K562 (cell line): ENCODE measurements at regions not wholly inside any gene's neighbourhood (a gene's known extent, or its start where the extent isn't known, plus 50 kb on each side); places are given as distances from the start of the nearest gene placed in this dataset.

ENCODE experiments used
- ATAC-seq: fragments of 200-7000 bp; cut with Tn5 transposase; 3 replicates; pipeline ENCODE4 v1.9.1; 2020; ENCODE audit warnings: moderate library complexity
- BruUV-seq: library from RNA; stranded (reverse); fragments of 400-500 nt; replicated peaks from 2 replicates; lab custom pipeline; 2021; lab: Mats Ljungman, UMichigan
- CTCF ChIA-PET: fragments of 300-600 bp; formaldehyde crosslinking; extraction: SDS; loops from one replicate; lab custom pipeline; 2021; ENCODE audit warnings: low intra/inter-chr PET ratio; lab: Yijun Ruan, JAX
- POLR2A ChIA-PET: fragments of 300-600, 350-650 bp; sonication (Branson Sonifier 250); formaldehyde crosslinking; extraction: SDS; loops from one replicate; lab custom pipeline; 2021; ENCODE audit warnings: antibody characterized with exemption, inconsistent platforms; lab: Yijun Ruan, JAX
- DNase-seq, 4 experiments: peaks; one replicate each; pipeline versions ENCODE4 v3.0.0 to v3.0.0-alpha.2; 2011 to 2018; ENCODE audit warnings: low spot score in 3 of 4, mixed read lengths in 3 of 4; ENCODE audit errors: extremely low read depth in 1 of 4
- FAIRE-seq: peaks from 2 replicates; lab custom pipeline; 2011; peaks lifted over from hg19 to GRCh38; lab: Jason Lieb, UNC
- H2AFZ ChIP-seq: 2 replicates; pipeline ENCODE4 v1.6.0; 2011; ENCODE audit warnings: low read depth, low read length, control low read depth, inconsistent platforms
- H3K27ac ChIP-seq: fragments of 200-600 bp; 3 replicates; pipeline ENCODE4 v1.8.0; 2011; ENCODE audit warnings: low read depth, mild to moderate bottlenecking, control low read depth, inconsistent platforms, low read length, moderate library complexity, mixed read lengths; ENCODE audit errors: extremely low read depth
- H3K27me3 ChIP-seq, 2 experiments: fragments of 300-600 bp in 1 of 2; 2 replicates in 1 of 2; 3 replicates in 1 of 2; pipeline versions ENCODE4 v1.6.0 to v1.8.0; 2011; ENCODE audit warnings: inconsistent platforms in 2 of 2, low read length in 2 of 2, mild to moderate bottlenecking in 1 of 2, mixed read lengths in 1 of 2, moderate library complexity in 1 of 2; ENCODE audit not compliant: control insufficient read depth in 2 of 2, insufficient read depth in 2 of 2
- H3K36me3 ChIP-seq: fragments of 300-600 bp; 3 replicates; pipeline ENCODE4 v1.8.0; 2011; ENCODE audit warnings: mild to moderate bottlenecking, low read length, inconsistent platforms; ENCODE audit not compliant: control insufficient read depth, insufficient read depth
- H3K4me1 ChIP-seq, 2 experiments: fragments of 200-600 bp in 1 of 2; replicated peaks in 1 of 2; 2 replicates in 1 of 2; 3 replicates in 1 of 2; pipeline versions ENCODE4 v1.5.1 to v1.8.0; 2011; ENCODE audit warnings: inconsistent platforms in 2 of 2, low read length in 2 of 2, mild to moderate bottlenecking in 1 of 2, mixed read lengths in 1 of 2, moderate library complexity in 1 of 2; ENCODE audit not compliant: control insufficient read depth in 2 of 2, insufficient read depth in 2 of 2
- H3K4me2 ChIP-seq: 2 replicates; pipeline ENCODE4 v1.6.1; 2011; ENCODE audit warnings: low read length, control low read depth, inconsistent platforms, mixed read lengths; ENCODE audit not compliant: insufficient read depth
- H3K4me3 ChIP-seq: fragments of 200-600 bp; sonication (generic), shearing (Covaris generic); 2 replicates; pipeline ENCODE4 v1.5.1; 2016; ENCODE audit warnings: control low read depth, inconsistent platforms
- H3K79me2 ChIP-seq: fragments of 200-600 bp; 3 replicates; pipeline ENCODE4 v1.8.0; 2011; ENCODE audit warnings: low read length, inconsistent platforms; ENCODE audit not compliant: control insufficient read depth, insufficient read depth
- H3K9ac ChIP-seq, 2 experiments: 2 replicates each; pipeline versions ENCODE4 v1.6.0 to v1.6.1; 2011; ENCODE audit warnings: low read depth in 2 of 2, low read length in 2 of 2, control low read depth in 1 of 2, inconsistent platforms in 1 of 2, mild to moderate bottlenecking in 1 of 2, mixed read lengths in 1 of 2; ENCODE audit not compliant: insufficient read depth in 1 of 2
- H3K9me1 ChIP-seq: one replicate; pipeline ENCODE4 v1.6.0; 2011; ENCODE audit warnings: inconsistent platforms, mild to moderate bottlenecking, low read length, moderate library complexity; ENCODE audit not compliant: control insufficient read depth, insufficient read depth
- H3K9me3 ChIP-seq: replicated peaks from 2 replicates; pipeline ENCODE4 v1.5.1; 2011; ENCODE audit warnings: low read depth, low read length, inconsistent platforms; ENCODE audit not compliant: control insufficient read depth, insufficient read depth
- H4K20me1 ChIP-seq: replicated peaks from 2 replicates; pipeline ENCODE4 v1.6.1; 2011; ENCODE audit warnings: low read length, inconsistent platforms, mixed read lengths; ENCODE audit not compliant: control insufficient read depth, insufficient read depth
- ASH1L ChIP-seq: fragments of 450-650 bp; IDR thresholded peaks from 2 replicates; pipeline ENCODE4 v1.6.1; 2018; ENCODE audit warnings: borderline replicate concordance, mild to moderate bottlenecking, low read depth; ENCODE audit not compliant: partially characterized antibody
- RHOXF2B ChIP-seq: fragments of 250-450 bp; sonication (Bioruptor Pico); conservative IDR thresholded peaks from 2 replicates; pipeline ENCODE4 v1.5.1; 2021
- STAT5B ChIP-seq: fragments of 250-450 bp; sonication (Bioruptor Pico); IDR thresholded peaks from 2 replicates; pipeline ENCODE4 v1.8.0; 2021; ENCODE audit warnings: mild to moderate bottlenecking, inconsistent platforms
- ZNF263 ChIP-seq: sonication (generic); formaldehyde crosslinking; IDR thresholded peaks from 2 replicates; pipeline ENCODE4 v1.8.0; 2022; ENCODE audit warnings: mild to moderate bottlenecking, missing genetic modification reagents, borderline replicate concordance
- in situ Hi-C: fragments of 300-500 bp; cut with MboI; formaldehyde crosslinking; loops from 4 replicates; pipeline ENCODE4 v1.15.0; 2018; ENCODE audit warnings: inconsistent platforms, mixed read lengths
- intact Hi-C: fragments of 100-400 bp; cut with micrococcal nuclease; formaldehyde crosslinking; loops from 2 replicates; pipeline ENCODE4 v1.14.2; 2022
- TF ChIP-seq, protein P1 (sequence below): fragments of 450-650 bp; conservative IDR thresholded peaks from 2 replicates; pipeline ENCODE4 v1.6.1; 2016; ENCODE audit warnings: missing genetic modification characterization, low read depth, mild to moderate bottlenecking, control low read depth, missing compliant biosample characterization
- TF ChIP-seq, protein P2 (sequence below), 2 experiments: fragments of 200-800 bp in 1 of 2; sonication (Bioruptor generic) in 1 of 2; sonication (generic) in 1 of 2; formaldehyde crosslinking in 1 of 2; IDR thresholded peaks in 1 of 2; conservative IDR thresholded peaks in 1 of 2; 2 replicates each; pipeline versions ENCODE4 v1.5.0 to v1.6.1; 2016 to 2020; ENCODE audit warnings: missing compliant biosample characterization in 1 of 2, missing genetic modification characterization in 1 of 2, missing genetic modification reagents in 1 of 2

DNA sequence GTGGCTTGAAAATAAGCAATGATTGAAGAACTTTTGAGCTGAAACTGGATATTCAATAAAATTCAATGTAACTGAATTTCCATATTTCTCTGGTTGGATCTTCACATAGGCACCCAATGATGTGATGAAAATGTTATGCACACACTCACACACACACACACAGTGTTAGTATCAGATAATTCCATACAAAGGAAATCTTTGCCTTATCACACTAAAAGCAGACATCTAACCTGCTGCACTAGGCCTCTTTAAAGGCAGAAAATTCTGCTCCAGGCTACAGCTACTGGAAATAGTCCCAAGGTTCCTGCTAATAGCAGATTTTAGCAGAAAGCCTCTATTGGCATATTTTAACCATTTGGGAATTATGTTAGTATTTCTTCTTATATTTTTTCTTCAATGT lies 309.6 kb downstream of the COL11A1 start (continued):
- TF ChIP-seq, protein P1, sequence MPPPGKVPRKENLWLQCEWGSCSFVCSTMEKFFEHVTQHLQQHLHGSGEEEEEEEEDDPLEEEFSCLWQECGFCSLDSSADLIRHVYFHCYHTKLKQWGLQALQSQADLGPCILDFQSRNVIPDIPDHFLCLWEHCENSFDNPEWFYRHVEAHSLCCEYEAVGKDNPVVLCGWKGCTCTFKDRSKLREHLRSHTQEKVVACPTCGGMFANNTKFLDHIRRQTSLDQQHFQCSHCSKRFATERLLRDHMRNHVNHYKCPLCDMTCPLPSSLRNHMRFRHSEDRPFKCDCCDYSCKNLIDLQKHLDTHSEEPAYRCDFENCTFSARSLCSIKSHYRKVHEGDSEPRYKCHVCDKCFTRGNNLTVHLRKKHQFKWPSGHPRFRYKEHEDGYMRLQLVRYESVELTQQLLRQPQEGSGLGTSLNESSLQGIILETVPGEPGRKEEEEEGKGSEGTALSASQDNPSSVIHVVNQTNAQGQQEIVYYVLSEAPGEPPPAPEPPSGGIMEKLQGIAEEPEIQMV, result no peak
- TF ChIP-seq RHOXF2B (CRISPR knock-in tag), result no peak
- TF ChIP-seq, protein P2, sequence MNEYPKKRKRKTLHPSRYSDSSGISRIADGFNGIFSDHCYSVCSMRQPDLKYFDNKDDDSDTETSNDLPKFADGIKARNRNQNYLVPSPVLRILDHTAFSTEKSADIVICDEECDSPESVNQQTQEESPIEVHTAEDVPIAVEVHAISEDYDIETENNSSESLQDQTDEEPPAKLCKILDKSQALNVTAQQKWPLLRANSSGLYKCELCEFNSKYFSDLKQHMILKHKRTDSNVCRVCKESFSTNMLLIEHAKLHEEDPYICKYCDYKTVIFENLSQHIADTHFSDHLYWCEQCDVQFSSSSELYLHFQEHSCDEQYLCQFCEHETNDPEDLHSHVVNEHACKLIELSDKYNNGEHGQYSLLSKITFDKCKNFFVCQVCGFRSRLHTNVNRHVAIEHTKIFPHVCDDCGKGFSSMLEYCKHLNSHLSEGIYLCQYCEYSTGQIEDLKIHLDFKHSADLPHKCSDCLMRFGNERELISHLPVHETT (CRISPR knock-in tag; conservative IDR thresholded peaks at IDR 0.05 in 1 of 2, IDR thresholded peaks at IDR 0.05 in 1 of 2), result no peak
- no peak for TF ChIP-seq ASH1L

DNA sequence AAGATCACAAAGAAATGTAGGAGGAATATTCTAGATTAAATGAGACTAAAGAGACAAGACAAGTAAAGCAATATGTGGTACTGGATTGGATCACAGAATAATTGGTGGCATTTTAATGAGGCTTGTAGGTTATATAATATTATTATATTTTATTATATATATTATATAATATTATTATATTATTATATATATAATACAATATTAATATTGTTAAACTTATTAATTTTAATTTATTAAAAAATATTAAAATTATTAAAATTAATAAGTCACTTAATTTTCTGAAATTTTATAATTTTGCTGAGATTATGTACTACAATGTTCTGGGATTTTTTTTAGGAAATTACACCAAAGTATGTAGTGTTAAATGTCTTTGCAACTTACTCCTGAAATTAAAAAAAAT lies 311.9 kb downstream of the COL11A1 start:
- ChIA-PET CTCF (no interaction called here), POLR2A (no interaction called here)
- no TSS peak for BruUV-seq
- Histone ChIP-seq H3K79me2 (no peaks in the 10 kb centered on the region), H3K36me3 (no peaks in the 10 kb centered on the region), H3K9me1 (no peaks in the 10 kb centered on the region), H3K27me3 (no peaks in the 10 kb centered on the region), H3K4me3 (no peak overlapping the region), H3K9me3 (no peaks in the 10 kb centered on the region), H3K9ac (no peak overlapping the region), H4K20me1 (no peaks in the 10 kb centered on the region), H2AFZ (no peak overlapping the region), H3K4me1 (no peaks in the 10 kb centered on the region), H3K27ac (no peak overlapping the region), H3K4me2 (no peak overlapping the region)
- intact Hi-C loops, result no loop called here
- ATAC-seq (no peak), DNase-seq (no peak), FAIRE-seq (no peak)
- TF ChIP-seq ZNF263 (CRISPR knock-in tag), result no peak
- TF ChIP-seq STAT5B, result no peak
- in situ Hi-C loops, result no loop called here
